ENCODE measurements at regions not wholly inside any gene's neighbourhood (a gene's known extent, or its start where the extent isn't known, plus 50 kb on each side); places are given as distances from the start of the nearest gene placed in this dataset.
A peak's percentile ranks its signal among the peaks of the same experiment; 100 is the strongest.
"Not testable (repeated sequence)": the region's sequence is repeated elsewhere in the genome, so short reads cannot be mapped to it uniquely, and the experiment has no call there.

DNA sequence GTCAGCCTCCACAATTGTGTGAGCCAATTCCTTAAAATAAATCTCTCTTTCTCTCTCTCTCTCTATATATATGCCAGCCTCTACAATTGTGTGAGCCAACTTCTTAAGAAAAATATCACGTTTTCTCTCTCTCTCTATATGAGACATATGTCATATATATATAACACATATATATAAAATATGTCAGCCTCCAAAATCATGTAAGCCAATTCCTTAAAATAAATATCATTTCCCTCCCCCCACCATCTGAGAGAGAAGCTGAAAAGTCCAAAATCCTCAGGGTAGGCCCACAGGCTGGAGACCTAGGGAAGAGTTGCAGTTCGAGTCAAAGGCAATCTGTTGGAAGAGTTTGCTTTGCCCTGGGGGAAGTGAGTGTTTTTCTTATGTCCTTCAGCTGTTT lies 158.1 kb upstream of the RPS23 start:
- Histone ChIP-seq H3K27me3 (ENCODE audit: insufficient read depth, low read length, poor library complexity, severe bottlenecking) (no peaks in the 10 kb centered on the region), H3K36me3 (ENCODE audit: insufficient read depth, low read length) (no peaks in the 10 kb centered on the region), H3K4me1 (ENCODE audit: insufficient read depth, low read length) (no peaks in the 10 kb centered on the region), H3K27ac (ENCODE audit: low read depth, low read length) (no peak overlapping the region), H3K4me3 (ENCODE audit: low read length) (no peak overlapping the region), H3K9me3 (ENCODE audit: low read length) (no peaks in the 10 kb centered on the region)
- Mint-ChIP-seq H3K9me3 (peaks cover 0 to 5% (median 0%) of the 10 kb centered on the region in 5 donors), H3K4me3 (no peak overlapping the region), H3K27me3 (peaks cover 0 to 8% of the 10 kb centered on the region in 2 donors), H3K36me3 (peaks cover 0 to 9% (median 0%) of the 10 kb centered on the region in 3 donors), H3K27ac (no peak overlapping the region), H3K4me1 (no peaks in the 10 kb centered on the region)
- DNase-seq = no peak
- ChIA-PET POLR2A (no interaction called here), CTCF (no interaction called here)

DNA sequence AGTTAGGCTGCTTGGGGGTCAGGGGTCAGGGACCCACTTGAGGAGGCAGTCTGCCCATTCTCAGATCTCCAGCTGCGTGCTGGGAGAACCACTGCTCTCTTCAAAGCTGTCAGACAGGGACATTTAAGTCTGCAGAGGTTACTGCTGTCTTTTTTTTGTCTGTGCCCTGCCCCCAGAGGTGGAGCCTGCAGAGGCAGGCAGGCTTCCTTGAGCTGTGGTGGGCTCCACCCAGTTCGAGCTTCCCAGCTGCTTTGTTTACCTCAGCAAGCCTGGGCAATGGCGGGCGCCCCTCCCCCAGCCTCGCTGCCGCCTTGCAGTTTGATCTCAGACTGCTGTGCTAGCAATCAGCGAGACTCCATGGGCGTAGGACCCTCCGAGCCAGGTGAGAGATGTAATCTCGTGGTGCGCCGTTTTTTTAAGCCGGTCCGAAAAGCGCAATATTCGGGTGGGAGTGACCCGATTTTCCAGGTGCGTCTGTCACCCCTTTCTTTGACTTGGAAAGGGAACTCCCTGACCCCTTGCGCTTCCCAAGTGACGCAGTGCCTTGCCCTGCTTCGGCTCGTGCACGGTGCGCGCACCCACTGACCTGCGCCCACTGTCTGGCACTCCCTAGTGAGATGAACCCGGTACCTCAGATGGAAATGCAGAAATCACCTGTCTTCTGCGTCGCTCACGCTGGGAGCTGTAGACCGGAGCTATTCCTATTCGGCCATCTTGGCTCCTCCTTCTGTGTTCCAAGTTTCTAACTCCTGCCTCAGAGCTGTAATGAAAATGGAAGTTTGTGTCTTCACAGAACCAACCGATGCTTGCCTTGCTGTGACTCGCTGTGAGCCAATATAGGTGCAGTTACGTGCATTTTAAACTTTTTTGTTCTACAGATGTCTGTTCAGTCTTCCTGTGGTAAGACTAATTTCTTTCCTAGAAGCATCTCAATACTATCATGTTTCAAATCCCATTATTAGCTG lies 156.8 kb upstream of the RPS23 start:
- H3K9me3 ChIP-seq (ENCODE audit: low read length); H3K36me3 ChIP-seq (ENCODE audit: insufficient read depth, low read length); H3K27ac ChIP-seq (ENCODE audit: low read depth, low read length); H3K4me1 Mint-ChIP-seq; H3K4me1 ChIP-seq (ENCODE audit: insufficient read depth, low read length); CTCF ChIA-PET; H3K36me3 Mint-ChIP-seq; H3K27me3 ChIP-seq (ENCODE audit: insufficient read depth, low read length, poor library complexity, severe bottlenecking); DNase-seq; H3K27me3 Mint-ChIP-seq; H3K9me3 Mint-ChIP-seq; H3K4me3 ChIP-seq (ENCODE audit: low read length); POLR2A ChIA-PET: not testable (repeated sequence)
- peak overlapping the region in 3 of 7 donors; percentile 38 to 71 (median 71) for H3K4me3 Mint-ChIP-seq
- peak overlapping the region in 2 of 8 donors; percentile 40 to 52 for H3K27ac Mint-ChIP-seq

DNA sequence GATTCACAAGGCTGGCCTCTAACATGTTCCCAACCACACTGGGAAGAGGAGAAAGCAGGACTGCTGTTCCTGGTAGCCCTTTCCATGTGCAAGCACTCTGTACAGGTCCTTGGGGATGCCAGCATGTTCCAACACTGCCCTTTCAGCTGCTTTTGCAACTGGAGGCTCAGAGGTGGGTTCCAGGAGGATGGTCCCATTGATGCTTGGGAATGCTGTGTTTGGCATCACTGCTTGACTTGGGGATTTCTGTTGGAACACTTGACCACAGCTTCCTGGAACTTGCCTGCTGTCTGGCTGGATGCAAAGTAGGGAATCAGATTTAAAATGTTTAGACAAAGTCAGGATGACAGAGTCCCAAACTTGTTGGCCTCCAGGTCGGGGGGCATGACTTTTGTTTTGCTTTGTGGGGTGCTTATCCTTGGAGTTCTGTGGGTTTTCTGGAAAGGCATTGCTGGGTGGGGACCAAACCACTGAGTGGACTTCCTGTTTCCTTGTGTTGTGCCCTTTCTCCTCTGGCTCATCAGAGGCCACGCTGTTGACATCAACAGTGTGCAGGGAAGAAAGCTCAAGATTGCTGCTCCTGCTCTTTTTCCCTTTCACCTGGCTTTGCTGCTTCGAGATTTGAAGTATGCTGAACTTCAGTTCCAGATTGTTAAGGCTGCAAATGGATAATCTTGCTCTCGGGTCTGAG lies 148.5 kb upstream of the RPS23 start:
- Mint-ChIP-seq H3K9me3 (peaks cover 0 to 4% (median 0%) of the 10 kb centered on the region in 5 donors), H3K27me3 (peaks cover 0 to 4% of the 10 kb centered on the region in 2 donors), H3K36me3 (no peaks in the 10 kb centered on the region), H3K4me1 (no peaks in the 10 kb centered on the region), H3K4me3 (no peak overlapping the region), H3K27ac (no peak overlapping the region)
- DNase-seq = no peak
- no peaks in the 10 kb centered on the region for H3K4me1 ChIP-seq (ENCODE audit: insufficient read depth, low read length)
- CTCF ChIA-PET = no interaction called here
- no peak overlapping the region for H3K27ac ChIP-seq (ENCODE audit: low read depth, low read length)
- H3K9me3 ChIP-seq (ENCODE audit: low read length) = no peaks in the 10 kb centered on the region
- POLR2A ChIA-PET = no interaction called here
- H3K27me3 ChIP-seq (ENCODE audit: insufficient read depth, low read length, poor library complexity, severe bottlenecking) = no peaks in the 10 kb centered on the region
- H3K36me3 ChIP-seq (ENCODE audit: insufficient read depth, low read length) = no peaks in the 10 kb centered on the region
- no peak overlapping the region for H3K4me3 ChIP-seq (ENCODE audit: low read length)

DNA sequence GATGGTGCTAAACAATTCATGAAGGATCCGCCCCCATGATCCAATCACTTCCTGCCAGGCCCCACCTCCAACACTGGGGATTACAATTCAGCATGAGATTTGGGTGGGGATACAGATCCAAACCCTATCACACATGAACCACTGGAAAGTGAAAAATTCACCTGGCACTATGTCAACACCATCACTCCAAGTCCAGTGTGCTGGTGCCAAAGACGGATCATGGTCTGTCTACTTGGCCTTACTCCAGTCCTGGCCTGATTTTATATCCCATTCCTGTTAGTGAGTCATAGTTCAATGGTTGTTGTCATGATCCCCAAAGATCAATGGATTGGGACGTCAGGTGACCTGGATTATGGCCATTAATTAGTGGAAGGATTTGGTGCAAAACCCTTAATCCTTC lies 147.4 kb upstream of the RPS23 start:
- no peak overlapping the region for H3K27ac ChIP-seq (ENCODE audit: low read depth, low read length)
- CTCF ChIA-PET = no interaction called here
- POLR2A ChIA-PET = no interaction called here
- no peaks in the 10 kb centered on the region for H3K36me3 ChIP-seq (ENCODE audit: insufficient read depth, low read length)
- Mint-ChIP-seq H3K4me1 (no peaks in the 10 kb centered on the region), H3K27me3 (peaks cover 0 to 4% of the 10 kb centered on the region in 2 donors), H3K9me3 (peaks cover 0 to 4% (median 0%) of the 10 kb centered on the region in 5 donors), H3K27ac (no peak overlapping the region), H3K36me3 (no peaks in the 10 kb centered on the region), H3K4me3 (no peak overlapping the region)
- H3K9me3 ChIP-seq (ENCODE audit: low read length) = no peaks in the 10 kb centered on the region
- H3K4me3 ChIP-seq (ENCODE audit: low read length) = no peak overlapping the region
- no peaks in the 10 kb centered on the region for H3K4me1 ChIP-seq (ENCODE audit: insufficient read depth, low read length)
- H3K27me3 ChIP-seq (ENCODE audit: insufficient read depth, low read length, poor library complexity, severe bottlenecking) = no peaks in the 10 kb centered on the region
- DNase-seq = no peak

DNA sequence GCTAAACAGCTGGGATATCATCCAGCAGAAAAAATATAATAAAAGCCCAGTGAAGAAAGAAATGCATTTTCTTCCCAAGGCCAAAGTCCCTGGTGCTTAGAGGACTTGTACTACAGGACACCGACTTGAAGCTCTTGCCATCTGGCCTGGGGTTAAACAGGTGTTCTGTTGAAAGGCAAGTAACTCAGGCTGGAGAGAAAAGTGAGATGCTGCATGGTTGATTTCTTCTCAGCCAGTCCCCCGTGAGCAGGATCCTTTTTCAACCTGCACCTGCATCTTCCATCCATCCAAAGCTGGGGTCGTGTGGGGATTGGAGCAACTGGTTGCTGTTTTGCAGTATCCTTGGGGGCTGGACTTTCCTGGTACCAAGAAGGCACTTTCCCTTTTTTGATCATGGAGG lies 146.1 kb upstream of the RPS23 start:
- H3K36me3 Mint-ChIP-seq = no peaks in the 10 kb centered on the region
- H3K36me3 ChIP-seq (ENCODE audit: insufficient read depth, low read length) = no peaks in the 10 kb centered on the region
- POLR2A ChIA-PET = no interaction called here
- H3K27me3 Mint-ChIP-seq = peaks cover 0 to 4% of the 10 kb centered on the region in 2 donors
- H3K4me3 ChIP-seq (ENCODE audit: low read length) = no peak overlapping the region
- no peaks in the 10 kb centered on the region for H3K27me3 ChIP-seq (ENCODE audit: insufficient read depth, low read length, poor library complexity, severe bottlenecking)
- H3K9me3 Mint-ChIP-seq = peaks cover 0 to 4% (median 0%) of the 10 kb centered on the region in 5 donors
- H3K4me1 Mint-ChIP-seq = no peaks in the 10 kb centered on the region
- H3K27ac ChIP-seq (ENCODE audit: low read depth, low read length) = no peak overlapping the region
- CTCF ChIA-PET = no interaction called here
- H3K4me3 Mint-ChIP-seq = no peak overlapping the region
- no peak overlapping the region for H3K27ac Mint-ChIP-seq
- no peaks in the 10 kb centered on the region for H3K4me1 ChIP-seq (ENCODE audit: insufficient read depth, low read length)
- DNase-seq = no peak
- H3K9me3 ChIP-seq (ENCODE audit: low read length) = no peaks in the 10 kb centered on the region

DNA sequence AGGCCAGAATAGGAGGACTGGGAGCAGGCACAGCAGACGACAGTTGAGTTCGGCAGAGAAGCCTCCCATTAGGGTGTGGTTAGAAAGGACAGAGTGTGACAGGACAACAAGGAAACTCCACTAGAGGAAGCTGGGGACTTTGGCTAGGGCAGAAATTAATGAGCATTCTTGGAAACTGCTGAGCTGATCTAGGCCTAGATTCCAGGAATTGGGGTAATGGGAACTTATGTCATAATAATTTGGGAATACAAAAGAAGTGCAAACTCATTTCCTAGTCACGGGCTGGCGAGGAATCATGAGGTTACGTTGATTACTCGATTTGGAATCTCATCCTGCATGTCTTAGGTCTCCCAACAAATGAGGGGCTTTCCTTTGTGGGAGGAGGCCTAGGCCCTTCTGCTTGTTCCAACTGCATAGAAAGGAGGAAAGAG lies 144.6 kb upstream of the RPS23 start:
- H3K4me1 Mint-ChIP-seq = no peaks in the 10 kb centered on the region
- Histone ChIP-seq H3K4me1 (ENCODE audit: insufficient read depth, low read length) (no peaks in the 10 kb centered on the region), H3K27ac (ENCODE audit: low read depth, low read length) (peak overlapping the region; percentile 53), H3K36me3 (ENCODE audit: insufficient read depth, low read length) (no peaks in the 10 kb centered on the region), H3K27me3 (ENCODE audit: insufficient read depth, low read length, poor library complexity, severe bottlenecking) (no peaks in the 10 kb centered on the region), H3K9me3 (ENCODE audit: low read length) (no peaks in the 10 kb centered on the region), H3K4me3 (ENCODE audit: low read length) (no peak overlapping the region)
- DNase-seq = no peak
- peaks cover 0 to 4% of the 10 kb centered on the region in 2 donors for H3K27me3 Mint-ChIP-seq
- H3K27ac Mint-ChIP-seq = no peak overlapping the region
- no peaks in the 10 kb centered on the region for H3K9me3 Mint-ChIP-seq
- no peaks in the 10 kb centered on the region for H3K36me3 Mint-ChIP-seq
- CTCF ChIA-PET = no interaction called here
- POLR2A ChIA-PET = no interaction called here
- no peak overlapping the region for H3K4me3 Mint-ChIP-seq

DNA sequence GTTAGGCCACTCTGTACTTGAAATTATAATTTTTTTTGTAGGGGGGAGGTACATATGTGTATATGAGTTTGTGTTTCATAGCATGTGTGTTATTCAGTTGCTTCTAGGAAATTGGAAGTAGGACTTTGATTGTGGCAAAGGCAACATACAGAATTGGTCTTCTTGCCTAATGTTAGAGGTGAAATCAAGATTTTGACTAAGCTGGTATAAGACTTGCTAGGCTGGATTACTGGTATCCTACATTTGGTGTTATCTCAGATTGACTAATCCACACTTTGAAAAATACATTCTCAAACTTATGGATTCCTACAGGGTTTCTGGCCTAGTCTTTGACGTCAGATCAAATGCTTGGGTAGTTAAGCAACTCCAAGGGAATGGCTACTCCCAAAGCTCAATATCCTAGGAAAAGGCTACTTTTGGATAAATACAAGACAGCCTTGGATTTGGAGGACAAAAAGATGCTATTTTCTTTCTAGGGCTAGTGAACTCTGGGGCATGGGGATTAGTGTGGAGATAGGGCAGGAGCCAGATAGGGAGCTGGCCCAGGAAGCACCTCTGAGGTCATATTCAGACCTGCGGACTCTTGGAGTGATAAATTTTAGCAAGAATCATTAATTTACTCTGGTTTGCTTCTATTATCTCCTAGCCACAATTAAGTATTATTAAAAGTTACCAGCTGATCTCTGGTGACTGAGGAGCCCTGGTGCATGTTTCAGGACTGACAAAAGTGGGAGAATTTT lies 144.0 kb upstream of the RPS23 start:
- Histone ChIP-seq H3K36me3 (ENCODE audit: insufficient read depth, low read length) (no peaks in the 10 kb centered on the region), H3K27me3 (ENCODE audit: insufficient read depth, low read length, poor library complexity, severe bottlenecking) (no peaks in the 10 kb centered on the region), H3K9me3 (ENCODE audit: low read length) (no peaks in the 10 kb centered on the region), H3K27ac (ENCODE audit: low read depth, low read length) (peak overlapping the region; percentile 53), H3K4me3 (ENCODE audit: low read length) (no peak overlapping the region), H3K4me1 (ENCODE audit: insufficient read depth, low read length) (no peaks in the 10 kb centered on the region)
- ChIA-PET CTCF (no interaction called here), POLR2A (no interaction called here)
- no peaks in the 10 kb centered on the region for H3K4me1 Mint-ChIP-seq
- no peak for DNase-seq
- H3K4me3 Mint-ChIP-seq = no peak overlapping the region
- H3K9me3 Mint-ChIP-seq = no peaks in the 10 kb centered on the region
- H3K36me3 Mint-ChIP-seq = no peaks in the 10 kb centered on the region
- peaks cover 0 to 4% of the 10 kb centered on the region in 2 donors for H3K27me3 Mint-ChIP-seq
- H3K27ac Mint-ChIP-seq = no peak overlapping the region

DNA sequence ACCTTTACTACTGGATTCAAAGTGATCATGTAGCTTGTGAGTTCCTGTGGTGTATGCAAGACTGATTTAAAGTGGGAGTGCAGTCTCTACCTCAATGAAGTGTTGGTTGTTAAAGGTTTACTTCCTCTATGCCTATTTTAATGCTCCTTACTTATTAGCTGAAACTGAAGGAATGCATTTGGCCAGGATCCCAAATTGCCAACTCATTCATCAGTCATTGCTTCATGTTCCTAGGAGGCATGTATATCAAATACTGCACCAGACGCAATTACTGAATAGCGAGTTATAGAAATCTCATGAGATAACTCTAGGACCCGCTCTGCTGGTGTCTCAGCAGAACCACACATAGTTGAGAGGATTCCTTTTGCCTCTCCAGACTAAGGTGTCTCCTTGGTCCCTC lies 143.0 kb upstream of the RPS23 start:
- no peaks in the 10 kb centered on the region for H3K27me3 ChIP-seq (ENCODE audit: insufficient read depth, low read length, poor library complexity, severe bottlenecking)
- Mint-ChIP-seq H3K27ac (no peak overlapping the region), H3K4me3 (no peak overlapping the region), H3K4me1 (no peaks in the 10 kb centered on the region), H3K9me3 (no peaks in the 10 kb centered on the region), H3K27me3 (peaks cover 0 to 4% of the 10 kb centered on the region in 2 donors), H3K36me3 (no peaks in the 10 kb centered on the region)
- H3K27ac ChIP-seq (ENCODE audit: low read depth, low read length) = peak overlapping the region; percentile 53
- DNase-seq = no peak
- H3K9me3 ChIP-seq (ENCODE audit: low read length) = no peaks in the 10 kb centered on the region
- no peak overlapping the region for H3K4me3 ChIP-seq (ENCODE audit: low read length)
- ChIA-PET POLR2A (no interaction called here), CTCF (no interaction called here)
- no peaks in the 10 kb centered on the region for H3K36me3 ChIP-seq (ENCODE audit: insufficient read depth, low read length)
- no peaks in the 10 kb centered on the region for H3K4me1 ChIP-seq (ENCODE audit: insufficient read depth, low read length)

Measured in CD8-positive, alpha-beta memory T cell (primary cell).